ENCODE measurements at regions not wholly inside any gene's neighbourhood (a gene's known extent, or its start where the extent isn't known, plus 50 kb on each side); places are given as distances from the start of the nearest gene placed in this dataset.
"Not testable (repeated sequence)": the region's sequence is repeated elsewhere in the genome, so short reads cannot be mapped to it uniquely, and the experiment has no call there.

GRCh38 chr1:104331763-104332162 lies 582.1 kb downstream of the AMY1C start:
- no peak for DNase-seq

- not testable (repeated sequence) for DNase-seq
These were observed 588.2 kb downstream of the AMY1C start for GRCh38 chr1:104337927-104338326.

GRCh38 chr1:104341944-104342343 lies 592.2 kb downstream of the AMY1C start:
- DNase-seq: no peak

GRCh38 chr1:104348277-104348676 lies 598.6 kb downstream of the AMY1C start:
- no peak for DNase-seq

- no peak for DNase-seq
These were observed 603.9 kb downstream of the AMY1C start for GRCh38 chr1:104353580-104353979.

- DNase-seq: no peak
These were observed 608.4 kb downstream of the AMY1C start for GRCh38 chr1:104358086-104358485.

- no peak for DNase-seq
These were observed 608.9 kb downstream of the AMY1C start for GRCh38 chr1:104358621-104359020.

- DNase-seq: no peak
These were observed 628.7 kb downstream of the AMY1C start for GRCh38 chr1:104378414-104378813.

GRCh38 chr1:104380003-104380402 lies 630.3 kb downstream of the AMY1C start:
- DNase-seq: no peak

- no peak for DNase-seq
These were observed 638.2 kb downstream of the AMY1C start for GRCh38 chr1:104387716-104388508.

GRCh38 chr1:104392552-104392951 lies 642.9 kb downstream of the AMY1C start:
- no peak for DNase-seq

GRCh38 chr1:104402178-104402577 lies 652.5 kb downstream of the AMY1C start:
- DNase-seq: no peak

GRCh38 chr1:104403883-104404282 lies 654.2 kb downstream of the AMY1C start:
- no peak for DNase-seq

- DNase-seq: no peak
These were observed 657.0 kb downstream of the AMY1C start for GRCh38 chr1:104406728-104407127.

- DNase-seq: no peak
These were observed 658.6 kb downstream of the AMY1C start for GRCh38 chr1:104408268-104408667.

- no peak for DNase-seq
These were observed 685.6 kb downstream of the AMY1C start for GRCh38 chr1:104435255-104435654.

GRCh38 chr1:104440011-104440410 lies 690.3 kb downstream of the AMY1C start:
- no peak for DNase-seq

- DNase-seq: no peak
These were observed 707.0 kb downstream of the AMY1C start for GRCh38 chr1:104456724-104457123.

GRCh38 chr1:104459886-104460285 lies 710.2 kb downstream of the AMY1C start:
- no peak for DNase-seq

- DNase-seq: no peak
These were observed 711.2 kb downstream of the AMY1C start for GRCh38 chr1:104460880-104461279.

- DNase-seq: no peak
These were observed 713.5 kb downstream of the AMY1C start for GRCh38 chr1:104463126-104463697.

- DNase-seq: no peak
These were observed 716.4 kb downstream of the AMY1C start for GRCh38 chr1:104466068-104466467.

- DNase-seq: no peak
These were observed 717.9 kb downstream of the AMY1C start for GRCh38 chr1:104467590-104467989.

- DNase-seq: no peak
These were observed 718.6 kb downstream of the AMY1C start for GRCh38 chr1:104468282-104468681.

- DNase-seq: no peak
These were observed 726.4 kb downstream of the AMY1C start for GRCh38 chr1:104476126-104476525.

All from stimulated activated CD4-positive, alpha-beta T cell treated with anti-CD3 and anti-CD28 coated beads, Interleukin-2, amount 100 ng/mL, for 48 hours (primary cell).